T-helper 2 cell treated with Interferon-gamma antibody and Interleukin-4, amounts not matched to agents 100 ng/mL and 5 ng/mL, for 36 hours (primary cell): ENCODE measurements at regions not wholly inside any gene's neighbourhood (a gene's known extent, or its start where the extent isn't known, plus 50 kb on each side); places are given as distances from the start of the nearest gene placed in this dataset.

Experiments
- intact Hi-C: fragments of 100-400 bp; cut with micrococcal nuclease; formaldehyde crosslinking; loops from one replicate; pipeline ENCODE4 v1.15.1; 2023

GRCh38 chr5:67311701-67312100 is 115.1 kb upstream of the CD180 start:
- intact Hi-C loops = no loop called here

GRCh38 chr5:67311208-67311607 is 114.6 kb upstream of the CD180 start:
- intact Hi-C loops = no loop called here

GRCh38 chr5:67310740-67311139 is 114.1 kb upstream of the CD180 start:
- intact Hi-C loops = no loop called here

- intact Hi-C loops = no loop called here
Measured at GRCh38 chr5:67310169-67310568, 113.6 kb upstream of the CD180 start.

GRCh38 chr5:67308988-67309688 is 112.5 kb upstream of the CD180 start:
- intact Hi-C loops = no loop called here

GRCh38 chr5:67306965-67307607 is 110.5 kb upstream of the CD180 start:
- intact Hi-C loops = no loop called here

GRCh38 chr5:67305913-67306710 is 109.5 kb upstream of the CD180 start:
- intact Hi-C loops = no loop called here

- intact Hi-C loops = no loop called here
Measured at GRCh38 chr5:67305401-67305800, 108.8 kb upstream of the CD180 start.

GRCh38 chr5:67303356-67303755 is 106.8 kb upstream of the CD180 start:
- intact Hi-C loops = no loop called here

GRCh38 chr5:67301285-67301903 is 104.8 kb upstream of the CD180 start:
- intact Hi-C loops = no loop called here

- intact Hi-C loops = no loop called here
Measured at GRCh38 chr5:67300326-67300725, 103.7 kb upstream of the CD180 start.

GRCh38 chr5:67299231-67299735 is 102.7 kb upstream of the CD180 start:
- intact Hi-C loops = no loop called here

- intact Hi-C loops = no loop called here
Measured at GRCh38 chr5:67297802-67298532, 101.4 kb upstream of the CD180 start.

GRCh38 chr5:67297376-67297775 is 100.8 kb upstream of the CD180 start:
- intact Hi-C loops = no loop called here

- intact Hi-C loops = no loop called here
Measured at GRCh38 chr5:67294266-67294938, 97.8 kb upstream of the CD180 start.

GRCh38 chr5:67293226-67293625 is 96.6 kb upstream of the CD180 start:
- intact Hi-C loops = no loop called here

- intact Hi-C loops = no loop called here
Measured at GRCh38 chr5:67292201-67292940, 95.8 kb upstream of the CD180 start.

- intact Hi-C loops = no loop called here
Measured at GRCh38 chr5:67291671-67292070, 95.1 kb upstream of the CD180 start.

- intact Hi-C loops = no loop called here
Measured at GRCh38 chr5:67291066-67291465, 94.5 kb upstream of the CD180 start.

- intact Hi-C loops = no loop called here
Measured at GRCh38 chr5:67290655-67291054, 94.1 kb upstream of the CD180 start.
